ENCODE measurements at regions not wholly inside any gene's neighbourhood (a gene's known extent, or its start where the extent isn't known, plus 50 kb on each side); places are given as distances from the start of the nearest gene placed in this dataset.
"Not testable (repeated sequence)": the region's sequence is repeated elsewhere in the genome, so short reads cannot be mapped to it uniquely, and the experiment has no call there.

DNA sequence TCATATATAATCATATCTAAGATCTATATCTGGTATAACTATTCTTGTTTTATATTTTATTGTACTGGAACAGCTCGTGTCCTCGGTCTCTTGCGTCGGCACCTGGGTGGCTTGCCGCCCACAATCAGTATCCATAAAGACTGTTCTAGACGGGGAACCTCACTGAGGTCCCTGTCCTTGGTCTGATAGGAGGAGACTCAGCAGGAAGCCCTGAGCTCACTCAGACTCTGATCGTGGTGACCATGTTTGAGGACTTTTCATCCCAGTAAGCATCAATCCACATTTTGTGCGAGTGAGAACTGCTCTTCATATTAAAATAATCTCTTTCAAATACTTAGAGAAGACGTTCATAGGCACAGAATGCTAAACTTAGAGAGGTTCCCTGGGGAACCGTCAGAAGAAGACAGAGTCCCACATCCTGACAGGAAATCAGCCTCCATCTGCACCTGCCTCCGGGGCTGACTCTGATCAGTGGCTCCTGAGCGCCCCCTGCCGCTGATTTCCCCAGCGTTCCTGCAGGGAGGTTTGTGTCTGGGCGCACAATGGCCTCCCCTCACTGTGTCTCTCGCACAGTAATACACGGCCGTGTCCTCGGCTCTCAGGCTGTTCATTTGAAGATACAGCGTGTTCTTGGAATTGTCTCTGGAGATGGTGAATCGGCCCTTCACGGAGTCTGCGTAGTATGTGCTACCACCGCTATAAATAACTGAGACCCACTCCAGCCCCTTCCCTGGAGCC, 1065.9 kb downstream of the TMEM121 start:
- TF ChIP-seq, protein P1, sequence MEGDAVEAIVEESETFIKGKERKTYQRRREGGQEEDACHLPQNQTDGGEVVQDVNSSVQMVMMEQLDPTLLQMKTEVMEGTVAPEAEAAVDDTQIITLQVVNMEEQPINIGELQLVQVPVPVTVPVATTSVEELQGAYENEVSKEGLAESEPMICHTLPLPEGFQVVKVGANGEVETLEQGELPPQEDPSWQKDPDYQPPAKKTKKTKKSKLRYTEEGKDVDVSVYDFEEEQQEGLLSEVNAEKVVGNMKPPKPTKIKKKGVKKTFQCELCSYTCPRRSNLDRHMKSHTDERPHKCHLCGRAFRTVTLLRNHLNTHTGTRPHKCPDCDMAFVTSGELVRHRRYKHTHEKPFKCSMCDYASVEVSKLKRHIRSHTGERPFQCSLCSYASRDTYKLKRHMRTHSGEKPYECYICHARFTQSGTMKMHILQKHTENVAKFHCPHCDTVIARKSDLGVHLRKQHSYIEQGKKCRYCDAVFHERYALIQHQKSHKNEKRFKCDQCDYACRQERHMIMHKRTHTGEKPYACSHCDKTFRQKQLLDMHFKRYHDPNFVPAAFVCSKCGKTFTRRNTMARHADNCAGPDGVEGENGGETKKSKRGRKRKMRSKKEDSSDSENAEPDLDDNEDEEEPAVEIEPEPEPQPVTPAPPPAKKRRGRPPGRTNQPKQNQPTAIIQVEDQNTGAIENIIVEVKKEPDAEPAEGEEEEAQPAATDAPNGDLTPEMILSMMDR (IDR thresholded peaks at IDR 0.05) = not testable (repeated sequence)
- not testable (repeated sequence) for TF ChIP-seq POLR2A, POLR2AphosphoS5 (IDR thresholded peaks at IDR 0.05)
